ENCODE measurements at regions not wholly inside any gene's neighbourhood (a gene's known extent, or its start where the extent isn't known, plus 50 kb on each side); places are given as distances from the start of the nearest gene placed in this dataset.

- Histone ChIP-seq H3K27ac (no peak overlapping the region), H3K4me1 (ENCODE audit: low read depth) (no peaks in the 10 kb centered on the region), H3K27me3 (no peaks in the 10 kb centered on the region), H3K36me3 (no peaks in the 10 kb centered on the region), H3K9me3 (ENCODE audit: low read depth) (no peaks in the 10 kb centered on the region), H3K4me3 (no peak overlapping the region)
- TF ChIP-seq CTCF (IDR thresholded peaks at IDR 0.05; ENCODE audit: low read depth, low read length), result no peak
- DNase-seq (ENCODE audit: low read depth in 1 of 2, low spot score in 1 of 2), result peak in 1 of 2 donors; percentile 27
Measured at GRCh38 chr7:41188163-41189130, 514.4 kb downstream of the INHBA start.

- DNase-seq (ENCODE audit: low read depth in 1 of 2, low spot score in 1 of 2), result no peak
- Histone ChIP-seq H3K4me1 (ENCODE audit: low read depth) (no peaks in the 10 kb centered on the region), H3K9me3 (ENCODE audit: low read depth) (no peaks in the 10 kb centered on the region), H3K27me3 (no peaks in the 10 kb centered on the region), H3K4me3 (no peak overlapping the region), H3K36me3 (no peaks in the 10 kb centered on the region), H3K27ac (no peak overlapping the region)
- TF ChIP-seq CTCF (IDR thresholded peaks at IDR 0.05; ENCODE audit: low read depth, low read length), result no peak
Measured at GRCh38 chr7:41187322-41187721, 515.6 kb downstream of the INHBA start.

- Histone ChIP-seq H3K36me3 (no peaks in the 10 kb centered on the region), H3K27ac (no peak overlapping the region), H3K9me3 (ENCODE audit: low read depth) (no peaks in the 10 kb centered on the region), H3K27me3 (no peaks in the 10 kb centered on the region), H3K4me3 (no peak overlapping the region), H3K4me1 (ENCODE audit: low read depth) (no peaks in the 10 kb centered on the region)
- no peak for TF ChIP-seq CTCF (IDR thresholded peaks at IDR 0.05; ENCODE audit: low read depth, low read length)
- peak in 1 of 2 donors; percentile 6 for DNase-seq (ENCODE audit: low read depth in 1 of 2, low spot score in 1 of 2)
Measured at GRCh38 chr7:41185851-41186250, 517.0 kb downstream of the INHBA start.

- Histone ChIP-seq H3K27me3 (no peaks in the 10 kb centered on the region), H3K27ac (no peak overlapping the region), H3K9me3 (ENCODE audit: low read depth) (no peaks in the 10 kb centered on the region), H3K36me3 (no peaks in the 10 kb centered on the region), H3K4me1 (ENCODE audit: low read depth) (no peaks in the 10 kb centered on the region), H3K4me3 (no peak overlapping the region)
- no peak for DNase-seq (ENCODE audit: low read depth in 1 of 2, low spot score in 1 of 2)
- TF ChIP-seq CTCF (IDR thresholded peaks at IDR 0.05; ENCODE audit: low read depth, low read length), result no peak
Measured at GRCh38 chr7:41183741-41184140, 519.1 kb downstream of the INHBA start.

GRCh38 chr7:41182782-41183181, 520.1 kb downstream of the INHBA start:
- TF ChIP-seq CTCF (IDR thresholded peaks at IDR 0.05; ENCODE audit: low read depth, low read length), result no peak
- no peak overlapping the region for H3K27ac ChIP-seq
- H3K36me3 ChIP-seq, result no peaks in the 10 kb centered on the region
- no peaks in the 10 kb centered on the region for H3K4me1 ChIP-seq (ENCODE audit: low read depth)
- no peak for DNase-seq (ENCODE audit: low read depth in 1 of 2, low spot score in 1 of 2)
- no peaks in the 10 kb centered on the region for H3K27me3 ChIP-seq
- no peak overlapping the region for H3K4me3 ChIP-seq
- H3K9me3 ChIP-seq (ENCODE audit: low read depth), result no peaks in the 10 kb centered on the region
